Activated CD8-positive, alpha-beta T cell treated with anti-CD3 and anti-CD28 coated beads for 36 hours (primary cell): ENCODE measurements at regions not wholly inside any gene's neighbourhood (a gene's known extent, or its start where the extent isn't known, plus 50 kb on each side); places are given as distances from the start of the nearest gene placed in this dataset.

Experiments
- ATAC-seq: fragments of 200-7000 bp; cut with Tn5 transposase; one replicate; pipeline ENCODE4 v1.10.0; 2021; ENCODE audit warnings: mild to moderate bottlenecking, moderate library complexity
- CTCF ChIA-PET: fragments of 350-600 bp; sonication (Branson Sonifier 250); formaldehyde crosslinking; loops from one replicate; lab custom pipeline; 2021; ENCODE audit warnings: antibody characterized with exemption; lab: Charles Lee
- POLR2A ChIA-PET: fragments of 350-600 bp; sonication (Branson Sonifier 250); formaldehyde crosslinking; loops from one replicate; lab custom pipeline; 2021; ENCODE audit warnings: antibody characterized with exemption; lab: Charles Lee
- DNase-seq: peaks from one replicate; pipeline ENCODE4 v3.0.0-alpha.2; 2020
- H3K27ac Mint-ChIP-seq: one replicate; pipeline ENCODE4 v1.8.0; 2021; ENCODE audit warnings: mild to moderate bottlenecking, mixed read lengths
- H3K27me3 Mint-ChIP-seq: one replicate; pipeline ENCODE4 v1.8.0; 2021; ENCODE audit warnings: mixed read lengths
- H3K36me3 Mint-ChIP-seq: one replicate; pipeline ENCODE4 v1.8.0; 2021; ENCODE audit warnings: low read depth, mixed read lengths
- H3K4me1 Mint-ChIP-seq: one replicate; pipeline ENCODE4 v1.8.0; 2021; ENCODE audit warnings: low read depth, mixed read lengths
- H3K4me3 Mint-ChIP-seq: one replicate; pipeline ENCODE4 v1.8.0; 2021; ENCODE audit warnings: mild to moderate bottlenecking, moderate library complexity, mixed read lengths
- H3K9me3 Mint-ChIP-seq: one replicate; pipeline ENCODE4 v1.8.0; 2021; ENCODE audit warnings: mixed read lengths
- intact Hi-C: fragments of 100-400 bp; cut with micrococcal nuclease; formaldehyde crosslinking; loops from one replicate; pipeline ENCODE4 v1.10.0; 2022
- TF ChIP-seq, protein P1 (sequence below): fragments of 200-600 bp; IDR thresholded peaks from one replicate; pipeline ENCODE4 v1.8.0; 2022; ENCODE audit warnings: antibody characterized with exemption, mild to moderate bottlenecking

DNA sequence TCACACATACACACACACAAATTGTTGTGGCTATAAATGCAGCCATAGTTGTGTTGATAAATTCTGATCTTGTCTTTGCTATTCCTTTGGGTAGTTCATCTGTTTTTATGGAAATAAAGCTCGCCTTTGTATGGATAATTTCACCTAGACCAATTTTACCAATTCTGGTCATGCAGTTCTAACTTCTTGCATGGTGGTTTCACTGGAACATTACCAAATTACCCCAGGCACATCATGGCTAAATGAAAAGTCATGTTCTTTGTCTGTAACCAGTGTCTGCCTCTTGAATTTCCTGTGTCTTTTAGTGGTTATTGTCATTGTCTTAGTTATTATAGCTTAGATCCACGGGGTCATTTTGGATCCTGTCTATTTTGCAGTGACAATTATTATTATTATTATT lies 50.3 kb upstream of the TMC1 start:
- CTCF ChIA-PET: interaction anchor here (0.8 kb wide), 1 partner anchor 13 kb away, joined by 3 read pairs; no protein-coding TSS in a partner anchor
- H3K9me3 Mint-ChIP-seq: no peaks in the 10 kb centered on the region
- TF ChIP-seq, protein P1, sequence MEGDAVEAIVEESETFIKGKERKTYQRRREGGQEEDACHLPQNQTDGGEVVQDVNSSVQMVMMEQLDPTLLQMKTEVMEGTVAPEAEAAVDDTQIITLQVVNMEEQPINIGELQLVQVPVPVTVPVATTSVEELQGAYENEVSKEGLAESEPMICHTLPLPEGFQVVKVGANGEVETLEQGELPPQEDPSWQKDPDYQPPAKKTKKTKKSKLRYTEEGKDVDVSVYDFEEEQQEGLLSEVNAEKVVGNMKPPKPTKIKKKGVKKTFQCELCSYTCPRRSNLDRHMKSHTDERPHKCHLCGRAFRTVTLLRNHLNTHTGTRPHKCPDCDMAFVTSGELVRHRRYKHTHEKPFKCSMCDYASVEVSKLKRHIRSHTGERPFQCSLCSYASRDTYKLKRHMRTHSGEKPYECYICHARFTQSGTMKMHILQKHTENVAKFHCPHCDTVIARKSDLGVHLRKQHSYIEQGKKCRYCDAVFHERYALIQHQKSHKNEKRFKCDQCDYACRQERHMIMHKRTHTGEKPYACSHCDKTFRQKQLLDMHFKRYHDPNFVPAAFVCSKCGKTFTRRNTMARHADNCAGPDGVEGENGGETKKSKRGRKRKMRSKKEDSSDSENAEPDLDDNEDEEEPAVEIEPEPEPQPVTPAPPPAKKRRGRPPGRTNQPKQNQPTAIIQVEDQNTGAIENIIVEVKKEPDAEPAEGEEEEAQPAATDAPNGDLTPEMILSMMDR: no peak
- POLR2A ChIA-PET: no interaction called here
- intact Hi-C loops: loop anchor here (10.0 kb wide), 2 partner anchors 106 to 114 kb away; partner anchors contain the start of gene ZFAND5
- H3K36me3 Mint-ChIP-seq: no peaks in the 10 kb centered on the region
- peaks cover 17% of the 10 kb centered on the region for H3K4me1 Mint-ChIP-seq
- no peak overlapping the region for H3K4me3 Mint-ChIP-seq
- DNase-seq (no peak), ATAC-seq (no peak)
- no peaks in the 10 kb centered on the region for H3K27me3 Mint-ChIP-seq
- no peak overlapping the region for H3K27ac Mint-ChIP-seq

DNA sequence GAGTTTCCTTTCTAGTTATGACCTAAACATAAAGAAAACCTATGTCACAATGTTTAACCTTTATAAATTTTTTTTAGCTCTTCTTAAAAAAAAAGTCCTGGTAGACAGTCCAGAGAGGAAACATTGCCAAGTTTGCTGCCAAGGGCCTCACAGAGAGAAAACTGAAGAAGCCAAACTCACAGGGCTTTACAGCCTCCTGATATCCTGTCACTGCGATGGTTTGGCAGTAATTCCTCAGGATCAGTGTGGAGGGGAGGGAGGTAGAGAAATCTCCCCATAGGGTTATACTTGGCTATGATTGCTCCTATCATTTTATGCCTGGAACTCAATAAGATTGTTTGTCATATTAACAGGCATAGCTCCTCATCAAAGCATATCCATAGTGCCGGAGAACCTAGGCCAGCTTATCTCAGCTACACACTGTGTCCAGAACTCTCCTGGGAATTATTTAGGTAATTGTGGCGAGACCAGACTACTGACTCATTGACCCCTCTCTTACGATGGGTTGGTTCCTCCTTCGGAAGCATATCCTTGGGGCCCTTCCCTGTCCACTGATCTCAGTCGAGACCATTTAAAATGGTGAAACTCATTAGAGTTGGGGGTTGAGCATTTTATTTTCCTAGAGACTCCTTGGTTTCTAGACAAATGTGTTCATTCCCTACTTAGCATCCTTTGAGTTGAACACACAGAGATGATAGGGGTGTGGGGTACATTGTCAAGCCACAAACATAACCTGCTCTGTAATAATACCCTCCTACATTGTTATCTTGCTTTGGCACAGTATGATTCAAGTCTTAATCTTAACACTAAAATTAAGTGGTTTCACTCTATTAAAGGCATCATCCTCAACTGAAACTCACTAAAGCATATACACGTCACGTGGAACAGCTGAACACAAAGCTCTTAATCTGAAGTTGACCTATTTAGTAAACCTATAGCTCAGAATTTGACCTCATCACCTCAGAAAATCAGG lies 53.4 kb upstream of the TMC1 start:
- Mint-ChIP-seq H3K9me3 (no peaks in the 10 kb centered on the region), H3K27ac (no peak overlapping the region), H3K36me3 (no peaks in the 10 kb centered on the region), H3K4me1 (peaks cover 6% of the 10 kb centered on the region), H3K4me3 (no peak overlapping the region), H3K27me3 (no peaks in the 10 kb centered on the region)
- TF ChIP-seq, protein P1: no peak
- no peak for DNase-seq
- ATAC-seq: no peak
- CTCF ChIA-PET: no interaction called here
- POLR2A ChIA-PET: no interaction called here
- intact Hi-C loops: no loop called here

GRCh38 chr9:72465593-72465984 lies 55.8 kb upstream of the TMC1 start:
- TF ChIP-seq, protein P1: no peak
- intact Hi-C loops: no loop called here
- Mint-ChIP-seq H3K27me3 (no peaks in the 10 kb centered on the region), H3K36me3 (no peaks in the 10 kb centered on the region), H3K9me3 (no peaks in the 10 kb centered on the region), H3K27ac (no peak overlapping the region), H3K4me3 (no peak overlapping the region), H3K4me1 (peaks cover 4% of the 10 kb centered on the region)
- DNase-seq (no peak), ATAC-seq (no peak)
- ChIA-PET CTCF (interaction anchor here (0.9 kb wide), 1 partner anchor 185 kb away, joined by 4 read pairs; no protein-coding TSS in a partner anchor), POLR2A (no interaction called here)

DNA sequence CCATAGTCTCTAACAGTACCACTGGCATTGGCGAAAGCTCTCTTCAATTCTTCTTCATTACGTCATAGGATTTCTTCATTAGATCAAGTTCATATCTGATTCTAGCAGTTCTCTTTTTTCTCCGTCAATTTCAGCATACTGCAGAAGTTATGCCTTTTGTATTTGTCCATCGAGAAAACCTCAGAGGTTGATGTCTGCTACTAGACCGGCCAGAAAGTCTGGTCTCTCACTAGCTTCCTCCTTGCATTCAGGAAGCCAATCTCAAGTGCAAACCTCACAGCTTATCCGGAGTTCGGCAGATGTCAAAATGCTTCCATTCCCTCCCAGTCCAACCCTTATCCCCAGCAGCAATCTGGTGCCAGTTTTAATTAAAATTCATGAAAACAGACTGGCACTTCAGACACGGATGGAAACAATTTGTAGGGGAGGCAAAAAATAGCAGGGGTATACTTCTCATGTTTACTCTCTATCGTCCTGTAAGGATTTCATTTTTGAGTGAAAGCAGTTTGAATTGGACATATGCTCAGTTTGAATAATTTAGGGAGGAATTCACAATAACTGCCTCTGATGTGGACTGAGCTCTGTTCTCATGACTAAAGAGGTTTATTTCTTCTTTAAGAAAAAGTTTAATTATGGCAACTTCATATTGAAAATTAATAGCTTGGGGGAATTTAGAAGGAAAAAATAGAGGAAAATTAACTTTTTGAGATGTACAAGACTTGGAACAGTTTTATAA lies 56.4 kb upstream of the TMC1 start:
- intact Hi-C loops: no loop called here
- CTCF ChIA-PET: interaction anchor here (0.9 to 1.5 kb wide), 2 partner anchors 10 to 184 kb away, joined by 3 to 4 read pairs; no protein-coding TSS in a partner anchor
- ATAC-seq: no peak

More for the DNA sequence above, 56.4 kb upstream of the TMC1 start:
- POLR2A ChIA-PET: no interaction called here
- Mint-ChIP-seq H3K27ac (no peak overlapping the region), H3K4me3 (no peak overlapping the region), H3K9me3 (no peaks in the 10 kb centered on the region), H3K27me3 (no peaks in the 10 kb centered on the region), H3K36me3 (no peaks in the 10 kb centered on the region), H3K4me1 (peaks cover 4% of the 10 kb centered on the region)
- no peak for DNase-seq
- TF ChIP-seq, protein P1: no peak
